ENCODE measurements at regions not wholly inside any gene's neighbourhood (a gene's known extent, or its start where the extent isn't known, plus 50 kb on each side); places are given as distances from the start of the nearest gene placed in this dataset.
A peak's percentile ranks its signal among the peaks of the same experiment; 100 is the strongest.

DNA sequence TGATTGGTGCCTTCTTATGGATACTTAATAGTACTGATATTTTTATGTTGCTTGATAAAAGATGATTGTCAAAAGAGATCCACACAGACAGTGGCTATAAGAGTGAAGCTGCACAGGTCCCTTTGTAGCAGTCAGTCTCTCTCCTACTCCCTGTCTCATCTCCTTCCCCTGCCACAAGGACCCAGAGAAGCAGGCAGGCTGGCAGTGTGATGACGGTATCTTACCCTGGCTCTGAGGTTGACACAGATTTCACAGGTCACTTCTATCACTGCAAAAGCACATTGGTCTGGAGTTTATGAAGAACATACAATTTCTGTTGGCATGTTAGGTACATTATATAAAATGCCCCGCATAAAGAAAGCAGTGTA, 64.4 kb upstream of the AHR start:
- DNase-seq (ENCODE audit: low spot score in 2 of 2), result no peak
- no peaks in the 10 kb centered on the region for H3K4me1 ChIP-seq
- peak overlapping the region; percentile 34 to 42 for H3K27ac ChIP-seq
- H3K9me3 ChIP-seq, result no peaks in the 10 kb centered on the region
- intact Hi-C loops (cut with DNase I; ENCODE audit: low total_unique reads), result no loop called here
- TF ChIP-seq POLR2AphosphoS5 (IDR thresholded peaks at IDR 0.05), result no peak
- no peaks in the 10 kb centered on the region for H3K36me3 ChIP-seq
- H3K4me3 ChIP-seq, result no peak overlapping the region
- no peaks in the 10 kb centered on the region for H3K27me3 ChIP-seq

DNA sequence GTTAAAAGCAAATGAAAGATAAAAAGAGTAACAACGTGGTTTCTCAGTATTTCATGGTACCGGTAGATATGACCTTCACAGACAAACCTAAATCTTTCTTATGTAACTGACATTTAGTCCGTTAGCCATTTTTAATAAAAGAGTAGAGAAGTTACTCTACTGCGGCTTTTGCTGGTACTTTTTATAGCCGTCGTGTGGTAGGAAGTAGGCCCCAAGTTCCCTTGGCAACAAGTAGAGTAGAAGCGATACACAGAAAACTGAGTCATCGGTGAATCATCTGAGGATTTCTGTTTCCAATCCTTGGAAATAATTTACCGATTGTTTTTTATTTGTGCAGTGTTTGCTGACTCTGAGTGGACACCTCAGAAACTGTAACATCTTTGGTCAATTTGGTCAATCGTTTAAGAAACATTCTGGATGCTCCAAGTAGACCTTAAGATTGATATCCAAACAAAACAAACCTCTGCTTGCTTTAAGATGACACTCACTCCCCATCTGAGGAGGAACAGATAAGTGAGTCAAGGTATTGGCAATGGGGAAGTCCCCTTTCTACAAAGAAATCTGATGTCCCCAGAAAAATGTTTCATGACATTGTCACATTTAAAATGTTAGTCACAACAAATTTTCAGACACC, 63.9 kb upstream of the AHR start:
- intact Hi-C loops (cut with DNase I; ENCODE audit: low total_unique reads), result no loop called here
- peak overlapping the region; percentile 34 to 42 for H3K27ac ChIP-seq
- DNase-seq (ENCODE audit: low spot score in 2 of 2), result peak in 1 of 2 donors; percentile 21

DNA sequence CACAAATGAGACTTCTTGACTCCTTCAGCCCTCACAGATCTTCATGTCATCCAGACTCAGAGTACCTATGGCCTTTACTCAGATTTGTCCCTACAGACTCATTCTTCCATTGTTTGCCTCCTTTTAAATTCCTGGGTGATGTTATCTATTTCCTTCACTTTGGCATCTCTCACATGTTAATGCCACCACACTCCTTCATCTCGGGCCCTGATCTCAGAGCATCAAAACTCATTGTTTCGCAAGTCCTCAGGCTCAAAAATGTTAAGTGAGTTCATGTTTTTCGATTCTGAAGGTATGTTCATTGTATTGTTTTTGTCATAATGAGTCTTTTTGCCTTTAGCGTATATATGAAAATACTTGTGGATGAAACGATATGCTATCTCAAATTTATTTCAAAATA, 62.3 kb upstream of the AHR start:
- no peak overlapping the region for H3K4me3 ChIP-seq
- H3K27me3 ChIP-seq, result no peaks in the 10 kb centered on the region
- intact Hi-C loops (cut with DNase I; ENCODE audit: low total_unique reads), result no loop called here
- H3K36me3 ChIP-seq, result no peaks in the 10 kb centered on the region
- no peaks in the 10 kb centered on the region for H3K9me3 ChIP-seq
- H3K27ac ChIP-seq, result no peak overlapping the region
- H3K4me1 ChIP-seq, result no peaks in the 10 kb centered on the region
- DNase-seq (ENCODE audit: low spot score in 2 of 2), result no peak
- TF ChIP-seq POLR2AphosphoS5 (IDR thresholded peaks at IDR 0.05) (no peak), POLR2A (IDR thresholded peaks at IDR 0.05) (no peak)
- TF ChIP-seq, protein P1, sequence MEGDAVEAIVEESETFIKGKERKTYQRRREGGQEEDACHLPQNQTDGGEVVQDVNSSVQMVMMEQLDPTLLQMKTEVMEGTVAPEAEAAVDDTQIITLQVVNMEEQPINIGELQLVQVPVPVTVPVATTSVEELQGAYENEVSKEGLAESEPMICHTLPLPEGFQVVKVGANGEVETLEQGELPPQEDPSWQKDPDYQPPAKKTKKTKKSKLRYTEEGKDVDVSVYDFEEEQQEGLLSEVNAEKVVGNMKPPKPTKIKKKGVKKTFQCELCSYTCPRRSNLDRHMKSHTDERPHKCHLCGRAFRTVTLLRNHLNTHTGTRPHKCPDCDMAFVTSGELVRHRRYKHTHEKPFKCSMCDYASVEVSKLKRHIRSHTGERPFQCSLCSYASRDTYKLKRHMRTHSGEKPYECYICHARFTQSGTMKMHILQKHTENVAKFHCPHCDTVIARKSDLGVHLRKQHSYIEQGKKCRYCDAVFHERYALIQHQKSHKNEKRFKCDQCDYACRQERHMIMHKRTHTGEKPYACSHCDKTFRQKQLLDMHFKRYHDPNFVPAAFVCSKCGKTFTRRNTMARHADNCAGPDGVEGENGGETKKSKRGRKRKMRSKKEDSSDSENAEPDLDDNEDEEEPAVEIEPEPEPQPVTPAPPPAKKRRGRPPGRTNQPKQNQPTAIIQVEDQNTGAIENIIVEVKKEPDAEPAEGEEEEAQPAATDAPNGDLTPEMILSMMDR (IDR thresholded peaks at IDR 0.05), result no peak

More for the DNA sequence above, 63.9 kb upstream of the AHR start:
- no peaks in the 10 kb centered on the region for H3K36me3 ChIP-seq
- no peaks in the 10 kb centered on the region for H3K27me3 ChIP-seq
- H3K4me3 ChIP-seq, result no peak overlapping the region
- TF ChIP-seq POLR2AphosphoS5 (IDR thresholded peaks at IDR 0.05) (no peak), POLR2A (IDR thresholded peaks at IDR 0.05) (no peak)
- TF ChIP-seq, protein P1 (IDR thresholded peaks at IDR 0.05), result no peak
- H3K4me1 ChIP-seq, result no peaks in the 10 kb centered on the region
- H3K9me3 ChIP-seq, result no peaks in the 10 kb centered on the region

DNA sequence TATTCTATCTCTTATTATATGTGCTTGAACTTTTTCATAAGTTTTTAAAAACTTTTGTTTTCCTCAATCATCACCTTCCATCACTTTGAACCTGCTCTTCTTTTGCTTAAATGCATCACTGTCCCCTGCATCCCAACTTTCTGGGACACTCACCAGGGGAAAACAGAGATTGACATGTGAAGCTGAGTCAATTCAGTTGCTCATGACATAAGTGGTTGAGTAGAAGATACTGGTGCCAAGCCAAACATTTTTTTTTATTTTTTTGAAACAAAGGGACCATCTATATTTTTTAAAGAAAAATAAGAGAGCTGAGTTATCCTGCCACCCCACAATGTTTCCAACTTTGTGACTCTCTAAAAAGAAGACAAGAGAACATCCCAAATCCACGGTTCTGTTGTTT, 61.8 kb upstream of the AHR start:
- intact Hi-C loops (cut with DNase I; ENCODE audit: low total_unique reads), result no loop called here
- no peak for TF ChIP-seq POLR2A (IDR thresholded peaks at IDR 0.05)
- TF ChIP-seq POLR2AphosphoS5 (IDR thresholded peaks at IDR 0.05), result no peak
- TF ChIP-seq, protein P1 (IDR thresholded peaks at IDR 0.05), result no peak
- Histone ChIP-seq H3K36me3 (no peaks in the 10 kb centered on the region), H3K27ac (no peak overlapping the region), H3K9me3 (no peaks in the 10 kb centered on the region), H3K27me3 (no peaks in the 10 kb centered on the region), H3K4me1 (no peaks in the 10 kb centered on the region), H3K4me3 (no peak overlapping the region)
- no peak for DNase-seq (ENCODE audit: low spot score in 2 of 2)

DNA sequence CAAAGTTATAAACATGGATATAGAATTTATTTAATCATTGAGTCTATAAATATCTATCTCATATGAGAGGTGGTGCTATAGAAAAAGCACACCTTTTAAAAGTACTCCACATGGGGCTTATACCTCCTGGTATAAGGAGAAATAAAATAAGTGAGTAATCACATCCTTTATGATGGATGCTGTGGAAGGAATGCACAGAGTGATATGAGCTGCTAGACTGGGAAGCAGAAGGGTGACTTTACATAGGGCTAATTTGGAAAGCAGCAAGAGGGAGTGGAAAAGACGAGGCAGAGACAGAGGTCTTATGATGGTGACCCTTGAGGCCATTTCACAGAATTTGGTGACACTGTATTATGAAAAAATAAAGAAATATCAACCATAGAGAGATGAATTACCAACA, 59.4 kb upstream of the AHR start:
- no peak overlapping the region for H3K4me3 ChIP-seq
- intact Hi-C loops (cut with DNase I; ENCODE audit: low total_unique reads), result no loop called here
- H3K4me1 ChIP-seq, result no peaks in the 10 kb centered on the region
- H3K27ac ChIP-seq, result no peak overlapping the region
- no peak for DNase-seq (ENCODE audit: low spot score in 2 of 2)
- no peaks in the 10 kb centered on the region for H3K27me3 ChIP-seq
- no peak for TF ChIP-seq POLR2AphosphoS5 (IDR thresholded peaks at IDR 0.05)
- no peak for TF ChIP-seq POLR2A (IDR thresholded peaks at IDR 0.05)
- TF ChIP-seq, protein P1 (IDR thresholded peaks at IDR 0.05), result no peak
- no peaks in the 10 kb centered on the region for H3K9me3 ChIP-seq
- no peaks in the 10 kb centered on the region for H3K36me3 ChIP-seq

Data from breast epithelium (tissue), 4 donors.